CD8-positive, alpha-beta memory T cell (primary cell): ENCODE measurements at regions not wholly inside any gene's neighbourhood (a gene's known extent, or its start where the extent isn't known, plus 50 kb on each side); places are given as distances from the start of the nearest gene placed in this dataset.

Experiments
- CTCF ChIA-PET: fragments of 350-600 bp; sonication (Branson Sonifier 250); formaldehyde crosslinking; loops from one replicate; lab custom pipeline; 2021; ENCODE audit warnings: antibody characterized with exemption; lab: Charles Lee
- POLR2A ChIA-PET: fragments of 350-600 bp; sonication (Branson Sonifier 250); formaldehyde crosslinking; loops from one replicate; lab custom pipeline; 2021; ENCODE audit warnings: antibody characterized with exemption; lab: Charles Lee
- DNase-seq, 5 donors: peaks; one replicate each; pipeline versions ENCODE4 v3.0.0 to v3.0.0-alpha.2; 2020 to 2022; ENCODE audit warnings: mixed read lengths in 1 of 5
- H3K27ac ChIP-seq: one replicate; pipeline ENCODE4 v1.7.0; 2013; ENCODE audit warnings: low read depth, mild to moderate bottlenecking, low read length, moderate library complexity
- H3K27me3 ChIP-seq: 2 replicates; pipeline ENCODE4 v1.7.0; 2013; ENCODE audit warnings: low read length, mild to moderate bottlenecking; ENCODE audit not compliant: insufficient read depth, poor library complexity, severe bottlenecking
- H3K36me3 ChIP-seq: 2 replicates; pipeline ENCODE4 v1.7.0; 2013; ENCODE audit warnings: mild to moderate bottlenecking, low read length, moderate library complexity; ENCODE audit not compliant: insufficient read depth
- H3K4me1 ChIP-seq: 2 replicates; pipeline ENCODE4 v1.7.0; 2013; ENCODE audit warnings: mild to moderate bottlenecking, low read length, moderate library complexity; ENCODE audit not compliant: insufficient read depth
- H3K4me3 ChIP-seq: 2 replicates; pipeline ENCODE4 v1.7.0; 2013; ENCODE audit warnings: mild to moderate bottlenecking, low read length
- H3K9me3 ChIP-seq: 2 replicates; pipeline ENCODE4 v1.7.0; 2013; ENCODE audit warnings: mild to moderate bottlenecking, low read length
- H3K27ac Mint-ChIP-seq, 8 donors: one replicate each; pipeline ENCODE4 v1.8.0; 2020 to 2021; ENCODE audit warnings: mixed read lengths in 8 of 8, mild to moderate bottlenecking in 6 of 8, inconsistent platforms in 3 of 8, moderate library complexity in 3 of 8
- H3K27me3 Mint-ChIP-seq, 2 donors: one replicate each; pipeline ENCODE4 v1.8.0; 2020 to 2021; ENCODE audit warnings: mixed read lengths in 2 of 2, mild to moderate bottlenecking in 1 of 2, moderate library complexity in 1 of 2
- H3K36me3 Mint-ChIP-seq, 3 donors: one replicate each; pipeline ENCODE4 v1.8.0; 2020 to 2021; ENCODE audit warnings: mixed read lengths in 3 of 3, inconsistent platforms in 1 of 3, mild to moderate bottlenecking in 1 of 3
- H3K4me1 Mint-ChIP-seq, 3 donors: one replicate each; pipeline ENCODE4 v1.8.0; 2020 to 2021; ENCODE audit warnings: mixed read lengths in 3 of 3, inconsistent platforms in 1 of 3, mild to moderate bottlenecking in 1 of 3
- H3K4me3 Mint-ChIP-seq, 7 donors: one replicate each; pipeline ENCODE4 v1.8.0; 2020 to 2021; ENCODE audit warnings: mixed read lengths in 7 of 7, mild to moderate bottlenecking in 6 of 7, moderate library complexity in 4 of 7, inconsistent platforms in 2 of 7
- H3K9me3 Mint-ChIP-seq, 5 donors: one replicate each; pipeline ENCODE4 v1.8.0; 2020 to 2022; ENCODE audit warnings: mixed read lengths in 5 of 5, mild to moderate bottlenecking in 3 of 5, moderate library complexity in 2 of 5, inconsistent platforms in 1 of 5

- H3K27ac Mint-ChIP-seq = peak overlapping the region in 1 of 8 donors; percentile 37
- Histone ChIP-seq H3K9me3 (no peaks in the 10 kb centered on the region), H3K27me3 (no peaks in the 10 kb centered on the region), H3K27ac (no peak overlapping the region), H3K4me1 (no peaks in the 10 kb centered on the region), H3K36me3 (no peaks in the 10 kb centered on the region), H3K4me3 (no peak overlapping the region)
- H3K9me3 Mint-ChIP-seq = peaks cover 0 to 8% (median 0%) of the 10 kb centered on the region in 5 donors
- H3K27me3 Mint-ChIP-seq = peaks cover 18 to 30% of the 10 kb centered on the region in 2 donors
- POLR2A ChIA-PET = no interaction called here
- H3K4me3 Mint-ChIP-seq = no peak overlapping the region
- no peak for DNase-seq
- peaks cover 0 to 4% (median 0%) of the 10 kb centered on the region in 3 donors for H3K36me3 Mint-ChIP-seq
- CTCF ChIA-PET = no interaction called here
- no peaks in the 10 kb centered on the region for H3K4me1 Mint-ChIP-seq
Observed at GRCh38 chr10:118978316-118978997, 51.1 kb upstream of the NANOS1 start.

GRCh38 chr10:118978998-118979350 is 50.5 kb upstream of the NANOS1 start:
- H3K4me1 ChIP-seq = no peaks in the 10 kb centered on the region
- H3K4me3 Mint-ChIP-seq = no peak overlapping the region
- H3K9me3 Mint-ChIP-seq = peaks cover 0 to 9% (median 0%) of the 10 kb centered on the region in 5 donors
- no peak for DNase-seq
- H3K27ac Mint-ChIP-seq = no peak overlapping the region
- peaks cover 16 to 28% of the 10 kb centered on the region in 2 donors for H3K27me3 Mint-ChIP-seq
- no peaks in the 10 kb centered on the region for H3K9me3 ChIP-seq
- no peak overlapping the region for H3K27ac ChIP-seq
- no peak overlapping the region for H3K4me3 ChIP-seq
- POLR2A ChIA-PET = no interaction called here
- no peaks in the 10 kb centered on the region for H3K27me3 ChIP-seq
- H3K36me3 Mint-ChIP-seq = peaks cover 0 to 4% (median 0%) of the 10 kb centered on the region in 3 donors
- CTCF ChIA-PET = no interaction called here
- H3K4me1 Mint-ChIP-seq = no peaks in the 10 kb centered on the region
- no peaks in the 10 kb centered on the region for H3K36me3 ChIP-seq

DNA sequence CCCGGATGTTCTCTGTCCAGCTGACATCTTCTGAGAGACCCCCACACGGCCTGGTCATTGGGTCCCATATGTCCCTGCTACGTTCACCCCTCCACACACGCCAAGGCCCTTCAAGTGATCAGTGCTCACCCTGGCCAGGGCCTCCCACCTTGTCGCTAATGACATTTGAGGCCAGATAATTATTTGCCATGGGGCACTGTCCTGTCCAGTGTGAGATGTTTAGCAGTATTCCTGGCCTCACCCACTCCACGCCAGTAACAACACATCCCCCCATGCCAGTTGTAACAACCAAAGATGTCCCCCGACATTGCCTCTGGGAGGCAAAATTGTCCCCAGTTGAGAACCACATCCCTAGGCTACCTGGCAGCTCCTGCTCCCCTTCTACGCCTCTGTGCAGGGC is 49.9 kb upstream of the NANOS1 start:
- Mint-ChIP-seq H3K36me3 (peaks cover 0 to 11% (median 0%) of the 10 kb centered on the region in 3 donors), H3K4me3 (no peak overlapping the region), H3K9me3 (peaks cover 0 to 15% (median 5%) of the 10 kb centered on the region in 5 donors), H3K27me3 (peaks cover 19 to 28% of the 10 kb centered on the region in 2 donors), H3K27ac (peak overlapping the region in 1 of 8 donors; percentile 29), H3K4me1 (no peaks in the 10 kb centered on the region)
- Histone ChIP-seq H3K27ac (no peak overlapping the region), H3K36me3 (no peaks in the 10 kb centered on the region), H3K4me1 (no peaks in the 10 kb centered on the region), H3K4me3 (no peak overlapping the region), H3K9me3 (no peaks in the 10 kb centered on the region), H3K27me3 (no peaks in the 10 kb centered on the region)
- CTCF ChIA-PET = no interaction called here
- DNase-seq = no peak
- POLR2A ChIA-PET = no interaction called here
